ENCODE measurements at regions not wholly inside any gene's neighbourhood (a gene's known extent, or its start where the extent isn't known, plus 50 kb on each side); places are given as distances from the start of the nearest gene placed in this dataset.

- no peaks in the 10 kb centered on the region for H4K20me1 ChIP-seq (ENCODE audit: control insufficient read depth, insufficient read depth, insufficient read length)
- H3K79me2 ChIP-seq (ENCODE audit: insufficient read depth, low read length) = no peaks in the 10 kb centered on the region
- Mint-ChIP-seq H3K4me3 (no peak overlapping the region), H3K27ac (no peak overlapping the region), H3K27me3 (ENCODE audit: low read depth) (no peaks in the 10 kb centered on the region), H3K4me1 (no peaks in the 10 kb centered on the region), H3K9me3 (no peaks in the 10 kb centered on the region), H3K36me3 (ENCODE audit: insufficient read depth in 1 of 3, low read depth in 3 of 3) (no peaks in the 10 kb centered on the region)
- H3T11ph ChIP-seq (ENCODE audit: low read length) = no peak overlapping the region
- H2BK15ac ChIP-seq (ENCODE audit: low read depth, low read length) = no peak overlapping the region
- no peak overlapping the region for H2BK5ac ChIP-seq (ENCODE audit: insufficient read length, low read length)
- H3K27ac ChIP-seq (ENCODE audit: insufficient read length, low read depth, low read length) = no peak overlapping the region
- H3K27me3 ChIP-seq (ENCODE audit: insufficient read depth, low read length) = no peaks in the 10 kb centered on the region
- TF ChIP-seq CTCF (conservative IDR thresholded peaks at IDR 0.05) = no peak
- no peak overlapping the region for H4K5ac ChIP-seq (ENCODE audit: insufficient read length, low read depth, low read length)
- H3K23me2 ChIP-seq (ENCODE audit: insufficient read length, low read depth, low read length, poor library complexity, severe bottlenecking) = no peaks in the 10 kb centered on the region
- no peak overlapping the region for H4K91ac ChIP-seq (ENCODE audit: insufficient read length, low read depth, low read length)
- no peak overlapping the region for H2AK5ac ChIP-seq (ENCODE audit: insufficient read length, low read length)
- H4K8ac ChIP-seq (replicated peaks; ENCODE audit: insufficient read length, low read depth, low read length) = no peak overlapping the region
- H3K9ac ChIP-seq (ENCODE audit: extremely low read depth, insufficient read length, low read length) = no peak overlapping the region
- H3K23ac ChIP-seq (ENCODE audit: insufficient read length, low read depth, low read length) = no peak overlapping the region
- H2BK12ac ChIP-seq (ENCODE audit: insufficient read length, low read depth, low read length) = no peak overlapping the region
- no peaks in the 10 kb centered on the region for H3K4me1 ChIP-seq (ENCODE audit: insufficient read depth, low read length)
- no peak overlapping the region for H2AFZ ChIP-seq (ENCODE audit: low read length)
- H3K4ac ChIP-seq (ENCODE audit: low read depth, low read length) = no peak overlapping the region
- no peak overlapping the region for H2BK20ac ChIP-seq (ENCODE audit: low read depth, low read length, poor library complexity, severe bottlenecking)
- H3K4me2 ChIP-seq (ENCODE audit: insufficient read depth, insufficient read length, low read length) = no peak overlapping the region
- no peak overlapping the region for H3K18ac ChIP-seq (ENCODE audit: insufficient read length, low read depth, low read length)
- DNase-seq = no peak
- no peak overlapping the region for H2BK120ac ChIP-seq (ENCODE audit: low read depth, low read length, poor library complexity, severe bottlenecking)
- H3K14ac ChIP-seq (ENCODE audit: insufficient read depth, low read length) = no peak overlapping the region
- H3K79me1 ChIP-seq (ENCODE audit: insufficient read depth, low read depth, low read length, poor library complexity, severe bottlenecking) = no peaks in the 10 kb centered on the region
- no peaks in the 10 kb centered on the region for H3K9me3 ChIP-seq (ENCODE audit: control insufficient read depth, low read depth, low read length)
- no peak overlapping the region for H3K56ac ChIP-seq (ENCODE audit: insufficient read length, low read depth, low read length)
- WGBS (ENCODE audit: extremely low coverage, insufficient read length, low lambda C conversion rate) = no CpG with 5 or more reads among the region's 3 CpGs
Observed at GRCh38 chr2:186909095-186909494, 60.1 kb upstream of the ZSWIM2 start.
